Stomach (tissue), 4 donors: ENCODE measurements at regions not wholly inside any gene's neighbourhood (a gene's known extent, or its start where the extent isn't known, plus 50 kb on each side); places are given as distances from the start of the nearest gene placed in this dataset.

Source experiments
- CTCF ChIP-seq, 7 experiments: fragments of 450-650 bp in 4 of 7; fragments of 200-600 bp in 3 of 7; sonication (generic) in 3 of 7; IDR thresholded peaks; one replicate each; pipeline ENCODE4 v1.5.1; 2016 to 2019; ENCODE audit warnings: antibody characterized with exemption in 7 of 7, control low read depth in 2 of 7, mild to moderate bottlenecking in 1 of 7
- EP300 ChIP-seq: sonication (generic); formaldehyde crosslinking; IDR thresholded peaks from one replicate; pipeline ENCODE4 v1.6.1; 2017; ENCODE audit warnings: antibody characterized with exemption
- POLR2A ChIP-seq, 4 donors: fragments of 450-650 bp; IDR thresholded peaks; one replicate each; pipeline ENCODE4 v1.6.1; 2016; ENCODE audit warnings: antibody characterized with exemption in 4 of 4, control low read depth in 2 of 4, mild to moderate bottlenecking in 1 of 4, moderate library complexity in 1 of 4
- POLR2AphosphoS5 ChIP-seq, 3 donors: sonication (generic); formaldehyde crosslinking; IDR thresholded peaks; one replicate each; pipeline ENCODE4 v1.6.1; 2016; ENCODE audit warnings: antibody characterized with exemption in 3 of 3

DNA sequence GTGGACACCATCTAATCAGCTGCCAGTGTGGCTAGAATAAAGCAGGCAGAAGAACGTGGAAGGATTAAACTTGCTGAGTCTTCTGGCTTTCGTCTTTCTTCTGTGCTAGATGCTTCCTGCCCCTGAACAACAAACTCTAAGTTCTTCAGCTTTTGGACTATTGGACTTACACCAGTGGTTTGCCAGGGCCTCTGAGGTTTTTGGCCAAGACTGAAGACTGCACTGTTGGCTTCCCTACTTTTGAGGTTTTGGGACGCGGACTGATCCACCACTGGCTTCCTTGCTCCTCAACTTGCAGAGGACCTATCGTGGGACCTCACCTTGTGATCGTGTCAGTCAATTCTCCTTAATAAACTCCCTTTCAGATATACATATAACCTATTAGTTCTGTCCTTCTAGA, 696.1 kb upstream of the NCAM2 start:
- TF ChIP-seq EP300: no peak
- no peak for TF ChIP-seq POLR2AphosphoS5 (IDR thresholded peaks at IDR 0.05)
- no peak for TF ChIP-seq CTCF (IDR thresholded peaks at IDR 0.05)
- no peak for TF ChIP-seq POLR2A (IDR thresholded peaks at IDR 0.05)
